SK-N-SH (cell line): ENCODE measurements at regions not wholly inside any gene's neighbourhood (a gene's known extent, or its start where the extent isn't known, plus 50 kb on each side); places are given as distances from the start of the nearest gene placed in this dataset.

Experiments used
- CTCF ChIA-PET: fragments of 300-600, 350-600 bp; formaldehyde crosslinking; extraction: SDS; loops from one replicate; lab custom pipeline; 2021; lab: Yijun Ruan, JAX
- POLR2A ChIA-PET: fragments of 350-600 bp; sonication (Branson Sonifier 250); formaldehyde crosslinking; extraction: SDS; loops from one replicate; lab custom pipeline; 2020; ENCODE audit warnings: antibody characterized with exemption, inconsistent platforms; lab: Yijun Ruan, JAX
- DNase-seq: peaks from one replicate; pipeline ENCODE4 v3.0.0; 2012
- H2AFZ ChIP-seq: fragments of 200-600 bp; sonication (generic); 2 replicates; pipeline ENCODE4 v1.8.1; 2016; ENCODE audit warnings: antibody characterized with exemption, mild to moderate bottlenecking, low read depth
- H3F3A ChIP-seq: fragments of 200-600 bp; sonication (generic); replicated peaks from 2 replicates; pipeline ENCODE3; 2016; ENCODE audit warnings: antibody characterized with exemption, mild to moderate bottlenecking; ENCODE audit not compliant: insufficient read depth
- H3K27ac ChIP-seq, 2 experiments: fragments of 200-500 bp in 1 of 2; fragments of 200-600 bp in 1 of 2; sonication (Bioruptor generic) in 1 of 2; sonication (generic), shearing (Covaris generic) in 1 of 2; 2 replicates each; pipeline versions ENCODE4 v1.5.1 to v1.6.1; 2014 to 2016; ENCODE audit warnings: low read depth in 2 of 2, inconsistent platforms in 1 of 2, low read length in 1 of 2, mild to moderate bottlenecking in 1 of 2, mixed read lengths in 1 of 2
- H3K27me3 ChIP-seq: fragments of 200-600 bp; sonication (generic), shearing (Covaris generic); 2 replicates; pipeline ENCODE4 v1.6.1; 2016; ENCODE audit warnings: mixed run types; ENCODE audit not compliant: insufficient read depth
- H3K36me3 ChIP-seq, 2 experiments: fragments of 200-500 bp in 1 of 2; fragments of 200-600 bp in 1 of 2; sonication (Bioruptor generic) in 1 of 2; sonication (generic) in 1 of 2; replicated peaks in 1 of 2; 2 replicates each; pipeline versions ENCODE3 to v1.5.1; 2014 to 2016; ENCODE audit warnings: low read length in 1 of 2, mild to moderate bottlenecking in 1 of 2; ENCODE audit not compliant: insufficient read depth in 2 of 2, control insufficient read depth in 1 of 2
- H3K4me1 ChIP-seq, 2 experiments: fragments of 200-500 bp in 1 of 2; fragments of 200-600 bp in 1 of 2; sonication (Bioruptor generic) in 1 of 2; sonication (generic), shearing (Covaris generic) in 1 of 2; 2 replicates each; pipeline versions ENCODE4 v1.5.1 to v1.6.1; 2014 to 2016; ENCODE audit warnings: low read depth in 1 of 2, low read length in 1 of 2, mixed run types in 1 of 2; ENCODE audit not compliant: insufficient read depth in 2 of 2, control insufficient read depth in 1 of 2
- H3K4me2 ChIP-seq: fragments of 200-600 bp; sonication (generic), shearing (Covaris generic); 2 replicates; pipeline ENCODE4 v1.6.1; 2017; ENCODE audit warnings: mixed run types
- H3K4me3 ChIP-seq, 2 experiments: fragments of 200-500 bp in 1 of 2; fragments of 200-600 bp in 1 of 2; sonication (Bioruptor generic) in 1 of 2; sonication (generic), shearing (Covaris generic) in 1 of 2; 2 replicates each; pipeline versions ENCODE4 v1.5.1 to v1.8.1; 2014 to 2016; ENCODE audit warnings: low read depth in 2 of 2, inconsistent platforms in 1 of 2, low read length in 1 of 2, mild to moderate bottlenecking in 1 of 2, mixed read lengths in 1 of 2, moderate library complexity in 1 of 2
- H3K79me2 ChIP-seq: fragments of 200-600 bp; sonication (generic); 2 replicates; pipeline ENCODE4 v1.8.1; 2017; ENCODE audit warnings: mild to moderate bottlenecking; ENCODE audit not compliant: insufficient read depth
- H3K9ac ChIP-seq: fragments of 200-600 bp; sonication (generic); 2 replicates; pipeline ENCODE4 v1.6.1; 2017; ENCODE audit warnings: mixed run types
- H3K9me2 ChIP-seq: fragments of 200-600 bp; sonication (generic); 2 replicates; pipeline ENCODE4 v1.6.1; 2017; ENCODE audit warnings: mixed run types
- H3K9me3 ChIP-seq: fragments of 200-600 bp; sonication (generic); 2 replicates; pipeline ENCODE4 v1.6.1; 2017; ENCODE audit warnings: mixed run types, mild to moderate bottlenecking, moderate library complexity
- H4K20me1 ChIP-seq: fragments of 200-600 bp; sonication (generic); 2 replicates; pipeline ENCODE4 v1.6.1; 2017; ENCODE audit warnings: mild to moderate bottlenecking, mixed run types; ENCODE audit not compliant: insufficient read depth
- CHD2 ChIP-seq: fragments of 150-350 bp; IDR thresholded peaks from 2 replicates; pipeline ENCODE4 v1.6.1; 2018; ENCODE audit warnings: low read length; ENCODE audit not compliant: partially characterized antibody
- CTCF ChIP-seq: fragments of 200-600 bp; sonication (generic); IDR thresholded peaks from 2 replicates; pipeline ENCODE4 v1.6.1; 2017; ENCODE audit warnings: antibody characterized with exemption, mild to moderate bottlenecking, moderate library complexity
- EP300 ChIP-seq, 2 experiments: IDR thresholded peaks; 2 replicates each; pipeline versions ENCODE4 v1.4.0 to v1.6.1; 2012; ENCODE audit warnings: borderline replicate concordance in 1 of 2, low read depth in 1 of 2, low read length in 1 of 2
- GABPA ChIP-seq: IDR thresholded peaks from 2 replicates; pipeline ENCODE4 v1.4.0; 2012; ENCODE audit warnings: low read depth, mild to moderate bottlenecking
- IRF3 ChIP-seq: fragments of 150-350 bp; IDR thresholded peaks from 2 replicates; pipeline ENCODE4 v1.6.1; 2016; ENCODE audit warnings: mild to moderate bottlenecking, low read depth, low read length
- MAX ChIP-seq: IDR thresholded peaks from 2 replicates; pipeline ENCODE4 v1.4.0; 2012; ENCODE audit warnings: low read depth
- MEF2A ChIP-seq: IDR thresholded peaks from 2 replicates; pipeline ENCODE4 v1.4.0; 2012; ENCODE audit warnings: low read depth, borderline replicate concordance
- NFIC ChIP-seq: IDR thresholded peaks from 2 replicates; pipeline ENCODE4 v1.4.0; 2012; ENCODE audit warnings: borderline replicate concordance
- NRF1 ChIP-seq: IDR thresholded peaks from 2 replicates; pipeline ENCODE4 v1.6.1; 2012; ENCODE audit warnings: low read depth, mild to moderate bottlenecking, low read length
- POLR2AphosphoS5 ChIP-seq: IDR thresholded peaks from 2 replicates; pipeline ENCODE4 v1.6.1; 2012; ENCODE audit warnings: low read depth, low read length
- RCOR1 ChIP-seq: fragments of 150-350 bp; IDR thresholded peaks from 2 replicates; pipeline ENCODE4 v1.6.1; 2017; ENCODE audit warnings: antibody characterized with exemption, low read length
- RFX5 ChIP-seq: IDR thresholded peaks from 2 replicates; pipeline ENCODE4 v1.6.1; 2012; ENCODE audit warnings: mild to moderate bottlenecking, improper control_type of control experiment, low read length
- RXRA ChIP-seq: IDR thresholded peaks from 2 replicates; pipeline ENCODE4 v1.4.0; 2012; ENCODE audit warnings: low read depth, mild to moderate bottlenecking, borderline replicate concordance
- SIN3A ChIP-seq: IDR thresholded peaks from 2 replicates; pipeline ENCODE4 v1.6.1; 2012; ENCODE audit warnings: low read depth, mild to moderate bottlenecking, low read length, moderate library complexity, borderline replicate concordance
- SMC3 ChIP-seq: IDR thresholded peaks from 2 replicates; pipeline ENCODE4 v1.6.1; 2012; ENCODE audit warnings: low read depth, low read length, improper control_type of control experiment
- TCF12 ChIP-seq: IDR thresholded peaks from 2 replicates; pipeline ENCODE4 v1.4.0; 2012
- TEAD4 ChIP-seq: IDR thresholded peaks from 2 replicates; pipeline ENCODE4 v1.4.0; 2012; ENCODE audit warnings: mild to moderate bottlenecking, borderline replicate concordance; ENCODE audit not compliant: insufficient read depth
- USF1 ChIP-seq: IDR thresholded peaks from 2 replicates; pipeline ENCODE4 v1.4.0; 2012; ENCODE audit warnings: low read depth, borderline replicate concordance
- YY1 ChIP-seq: IDR thresholded peaks from 2 replicates; pipeline ENCODE4 v1.4.0; 2012; ENCODE audit warnings: low read depth, mild to moderate bottlenecking
- ZBTB33 ChIP-seq: IDR thresholded peaks from 2 replicates; pipeline ENCODE4 v1.4.0; 2012; ENCODE audit warnings: low read depth, borderline replicate concordance
- WGBS: methylation state at CpG from one replicate; pipeline ENCODE4 v1.1.6; 2017; ENCODE audit warnings: low lambda C conversion rate; 5-methylcytosine and 5-hydroxymethylcytosine counted together

GRCh38 chr3:193835414-193835813 lies 242.4 kb downstream of the OPA1 start:
- no peak for TF ChIP-seq RCOR1
- no peak for TF ChIP-seq MAX
- no peak for TF ChIP-seq USF1
- no peak for TF ChIP-seq CTCF
- no peak for TF ChIP-seq ZBTB33
- no peak for TF ChIP-seq SIN3A
- no peak for TF ChIP-seq EP300 (IDR thresholded peaks at IDR 0.05; ENCODE audit: borderline replicate concordance in 1 of 2, low read depth in 1 of 2, low read length in 1 of 2)
- TF ChIP-seq CHD2, result no peak
- TF ChIP-seq GABPA, result no peak
- no peak for TF ChIP-seq SMC3
- no peak for TF ChIP-seq TCF12
- no peak for TF ChIP-seq NRF1
- TF ChIP-seq RFX5, result no peak
- TF ChIP-seq RXRA, result no peak
- TF ChIP-seq MEF2A, result no peak
- TF ChIP-seq YY1, result no peak
- no peak for TF ChIP-seq NFIC
- TF ChIP-seq TEAD4, result no peak
- TF ChIP-seq POLR2AphosphoS5, result no peak
- TF ChIP-seq IRF3, result no peak
- H3K79me2 ChIP-seq, result no peaks in the 10 kb centered on the region
- no peak overlapping the region for H3K9ac ChIP-seq
- peaks cover 0 to 3% of the 10 kb centered on the region in 2 experiments; a peak in 1 of 4 replicates for H3K4me1 ChIP-seq
- CTCF ChIA-PET, result interaction anchor here (0.8 to 1.2 kb wide), 2 partner anchors 47 to 54 kb away, joined by 3 read pairs; no protein-coding TSS in a partner anchor
- no peak overlapping the region for H3K4me3 ChIP-seq
- H3K27me3 ChIP-seq, result no peaks in the 10 kb centered on the region
- H3K9me3 ChIP-seq, result no peaks in the 10 kb centered on the region
- H4K20me1 ChIP-seq, result no peaks in the 10 kb centered on the region
- H2AFZ ChIP-seq, result no peak overlapping the region
- no peaks in the 10 kb centered on the region for H3K36me3 ChIP-seq
- DNase-seq, result no peak
- WGBS, result 72% methylated on average over 6 of the region's 6 CpGs
- H3F3A ChIP-seq, result no peaks in the 10 kb centered on the region
- no peaks in the 10 kb centered on the region for H3K9me2 ChIP-seq
- no peak overlapping the region for H3K27ac ChIP-seq
- no peak overlapping the region for H3K4me2 ChIP-seq
- POLR2A ChIA-PET, result no interaction called here
